Fibroblast of lung (primary cell): ENCODE measurements at regions not wholly inside any gene's neighbourhood (a gene's known extent, or its start where the extent isn't known, plus 50 kb on each side); places are given as distances from the start of the nearest gene placed in this dataset.

ENCODE experiments used
- EZH2 ChIP-seq: IDR thresholded peaks from 2 replicates; pipeline ENCODE4 v1.5.1; 2012; ENCODE audit warnings: low read length, control low read depth, mild to moderate bottlenecking; ENCODE audit errors: missing control alignments
- TF ChIP-seq, protein P1 (sequence below), 2 donors: IDR thresholded peaks in 1 of 2; conservative IDR thresholded peaks in 1 of 2; 1 replicate in 1 of 2; 2 replicates in 1 of 2; pipeline ENCODE4 v1.5.1; 2011 to 2012; ENCODE audit warnings: low read length in 2 of 2, control low read depth in 1 of 2, inconsistent platforms in 1 of 2, low read depth in 1 of 2, mild to moderate bottlenecking in 1 of 2

DNA sequence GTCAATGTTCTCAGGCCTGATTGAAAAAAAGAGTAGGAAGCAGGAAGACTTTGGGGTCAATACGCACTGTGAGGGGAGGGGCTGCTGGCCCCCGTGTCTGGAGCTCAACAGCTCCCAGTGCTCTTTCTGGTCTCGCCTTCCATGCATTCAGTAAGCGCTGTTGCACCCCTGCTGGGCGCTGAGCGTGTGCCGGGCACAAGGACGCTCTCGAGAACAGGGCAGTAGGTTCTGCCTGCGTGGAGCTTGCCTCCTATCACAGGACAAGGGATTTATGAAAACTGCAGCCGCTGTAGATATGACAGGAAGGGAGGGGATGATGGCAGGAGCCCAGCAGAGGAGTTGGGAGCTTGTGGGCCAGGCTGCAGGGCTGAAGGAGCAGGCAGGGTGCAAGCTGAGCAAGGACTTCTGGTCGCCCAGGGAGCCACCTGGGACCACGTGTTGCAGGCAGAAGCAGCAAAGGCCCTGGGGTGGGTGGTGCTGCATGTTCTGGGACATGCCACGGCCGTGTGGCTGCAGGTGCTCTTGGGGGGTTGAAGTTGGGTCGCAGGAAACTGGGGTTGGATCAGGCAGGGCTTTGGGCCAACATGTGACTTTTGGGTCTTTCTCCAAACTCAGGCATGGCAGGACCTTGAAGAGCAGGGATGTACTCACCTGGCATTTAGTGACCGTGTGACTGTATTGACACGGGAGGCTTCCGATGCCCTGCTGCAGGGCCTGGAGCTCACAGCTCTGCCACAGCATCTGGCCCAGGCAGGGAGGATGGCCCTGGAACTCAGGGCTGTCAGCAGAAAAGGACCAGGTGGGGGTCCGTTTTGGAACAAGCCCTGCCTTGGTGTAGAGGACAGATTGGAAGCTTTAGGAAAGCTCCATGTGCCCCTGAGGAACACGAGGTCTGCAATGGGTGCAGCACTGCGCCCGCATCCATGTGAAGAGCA, 97.9 kb downstream of the CPZ start:
- TF ChIP-seq, protein P1, sequence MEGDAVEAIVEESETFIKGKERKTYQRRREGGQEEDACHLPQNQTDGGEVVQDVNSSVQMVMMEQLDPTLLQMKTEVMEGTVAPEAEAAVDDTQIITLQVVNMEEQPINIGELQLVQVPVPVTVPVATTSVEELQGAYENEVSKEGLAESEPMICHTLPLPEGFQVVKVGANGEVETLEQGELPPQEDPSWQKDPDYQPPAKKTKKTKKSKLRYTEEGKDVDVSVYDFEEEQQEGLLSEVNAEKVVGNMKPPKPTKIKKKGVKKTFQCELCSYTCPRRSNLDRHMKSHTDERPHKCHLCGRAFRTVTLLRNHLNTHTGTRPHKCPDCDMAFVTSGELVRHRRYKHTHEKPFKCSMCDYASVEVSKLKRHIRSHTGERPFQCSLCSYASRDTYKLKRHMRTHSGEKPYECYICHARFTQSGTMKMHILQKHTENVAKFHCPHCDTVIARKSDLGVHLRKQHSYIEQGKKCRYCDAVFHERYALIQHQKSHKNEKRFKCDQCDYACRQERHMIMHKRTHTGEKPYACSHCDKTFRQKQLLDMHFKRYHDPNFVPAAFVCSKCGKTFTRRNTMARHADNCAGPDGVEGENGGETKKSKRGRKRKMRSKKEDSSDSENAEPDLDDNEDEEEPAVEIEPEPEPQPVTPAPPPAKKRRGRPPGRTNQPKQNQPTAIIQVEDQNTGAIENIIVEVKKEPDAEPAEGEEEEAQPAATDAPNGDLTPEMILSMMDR (conservative IDR thresholded peaks at IDR 0.05 in 1 of 2, IDR thresholded peaks at IDR 0.05 in 1 of 2; ENCODE audit: low read depth in 1 of 2, low read length in 2 of 2) = no peak
- no peak for TF ChIP-seq EZH2
